GM19035 (cell line): ENCODE measurements at regions not wholly inside any gene's neighbourhood (a gene's known extent, or its start where the extent isn't known, plus 50 kb on each side); places are given as distances from the start of the nearest gene placed in this dataset.

ENCODE experiments used
- ATAC-seq: cut with Tn5 transposase; IDR thresholded peaks from one replicate; pipeline ENCODE4 v1.9.1; 2021; ENCODE audit not compliant: unreplicated experiment

- peak; percentile 32 for ATAC-seq
Measured at GRCh38 chr10:108901781-108902618, 1021.3 kb downstream of the XPNPEP1 start.

- no peak for ATAC-seq
Measured at GRCh38 chr10:108899670-108900069, 1023.6 kb downstream of the XPNPEP1 start.

- ATAC-seq = peak; percentile 72
Measured at GRCh38 chr10:108894402-108895301, 1028.7 kb downstream of the XPNPEP1 start.

- ATAC-seq = no peak
Measured at GRCh38 chr10:108877095-108877561, 1046.2 kb downstream of the XPNPEP1 start.

- ATAC-seq = no peak
Measured at GRCh38 chr10:108872854-108873253, 1050.5 kb downstream of the XPNPEP1 start.

- no peak for ATAC-seq
Measured at GRCh38 chr10:108868881-108869280, 1054.4 kb downstream of the XPNPEP1 start.

- ATAC-seq = no peak
Measured at GRCh38 chr10:108862676-108863350, 1060.5 kb downstream of the XPNPEP1 start.

GRCh38 chr10:108861181-108861754 lies 1062.0 kb downstream of the XPNPEP1 start:
- no peak for ATAC-seq

- peak; percentile 80 for ATAC-seq
Measured at GRCh38 chr10:108852211-108852610, 1071.1 kb downstream of the XPNPEP1 start.

- peak; percentile 89 for ATAC-seq
Measured at GRCh38 chr10:108850138-108850854, 1073.0 kb downstream of the XPNPEP1 start.

- ATAC-seq = no peak
Measured at GRCh38 chr10:108849688-108850087, 1073.6 kb downstream of the XPNPEP1 start.

GRCh38 chr10:108849186-108849585 lies 1074.1 kb downstream of the XPNPEP1 start:
- no peak for ATAC-seq

GRCh38 chr10:108848046-108848445 lies 1075.3 kb downstream of the XPNPEP1 start:
- ATAC-seq = no peak

- no peak for ATAC-seq
Measured at GRCh38 chr10:108840944-108841343, 1082.4 kb downstream of the XPNPEP1 start.

GRCh38 chr10:108836362-108836761 lies 1086.9 kb downstream of the XPNPEP1 start:
- no peak for ATAC-seq

GRCh38 chr10:108822026-108822425 lies 1101.3 kb downstream of the XPNPEP1 start:
- no peak for ATAC-seq

- no peak for ATAC-seq
Measured at GRCh38 chr10:108819302-108819701, 1104.0 kb downstream of the XPNPEP1 start.

GRCh38 chr10:108817584-108817983 lies 1105.7 kb downstream of the XPNPEP1 start:
- no peak for ATAC-seq

- no peak for ATAC-seq
Measured at GRCh38 chr10:108817135-108817534, 1106.2 kb downstream of the XPNPEP1 start.

GRCh38 chr10:108812906-108813305 lies 1110.4 kb downstream of the XPNPEP1 start:
- no peak for ATAC-seq
